OCI-LY1 (cell line): ENCODE measurements at regions not wholly inside any gene's neighbourhood (a gene's known extent, or its start where the extent isn't known, plus 50 kb on each side); places are given as distances from the start of the nearest gene placed in this dataset.

Experiments
- H2AFZ ChIP-seq: fragments of 200-600 bp; sonication (generic), shearing (Covaris generic); 2 replicates; pipeline ENCODE4 v1.6.0; 2014; ENCODE audit warnings: antibody characterized with exemption, mild to moderate bottlenecking, low read length
- H3F3A ChIP-seq: fragments of 200-600 bp; sonication (generic), shearing (Covaris generic); 2 replicates; pipeline ENCODE4 v1.6.0; 2014; ENCODE audit warnings: mild to moderate bottlenecking, antibody characterized with exemption, low read length, moderate library complexity; ENCODE audit not compliant: insufficient read depth
- H3K27ac ChIP-seq: fragments of 200-600 bp; sonication (generic); 2 replicates; pipeline ENCODE4 v1.5.1; 2014; ENCODE audit warnings: low read length, mixed run types, mild to moderate bottlenecking, low read depth; ENCODE audit not compliant: poor library complexity, severe bottlenecking
- H3K27me3 ChIP-seq: fragments of 200-600 bp; sonication (generic); 2 replicates; pipeline ENCODE4 v1.6.0; 2014; ENCODE audit warnings: antibody characterized with exemption, mild to moderate bottlenecking, low read length, moderate library complexity; ENCODE audit not compliant: insufficient read depth
- H3K36me3 ChIP-seq: fragments of 200-600 bp; sonication (generic); 2 replicates; pipeline ENCODE4 v1.6.1; 2014; ENCODE audit warnings: mild to moderate bottlenecking, antibody characterized with exemption, low read length, moderate library complexity, mixed read lengths; ENCODE audit not compliant: insufficient read depth
- H3K4me1 ChIP-seq: fragments of 200-600 bp; sonication (generic); 2 replicates; pipeline ENCODE4 v1.5.1; 2014; ENCODE audit warnings: mild to moderate bottlenecking, low read length, moderate library complexity; ENCODE audit not compliant: insufficient read depth, severe bottlenecking
- H3K4me2 ChIP-seq: fragments of 200-600 bp; sonication (generic), shearing (Covaris generic); 2 replicates; pipeline ENCODE4 v1.6.1; 2014; ENCODE audit warnings: low read length
- H3K4me3 ChIP-seq: fragments of 200-600 bp; sonication (generic); 2 replicates; pipeline ENCODE4 v1.5.1; 2014; ENCODE audit warnings: low read length, low read depth, mild to moderate bottlenecking, mixed read lengths; ENCODE audit not compliant: poor library complexity, severe bottlenecking
- H3K79me2 ChIP-seq: fragments of 200-600 bp; shearing (Covaris generic); 2 replicates; pipeline ENCODE4 v1.6.1; 2016; ENCODE audit warnings: mixed run types, low read length, mixed read lengths; ENCODE audit not compliant: insufficient read depth
- H3K9ac ChIP-seq: fragments of 200-600 bp; sonication (generic), shearing (Covaris generic); 2 replicates; pipeline ENCODE4 v1.6.1; 2014; ENCODE audit warnings: mild to moderate bottlenecking, low read length, mixed read lengths
- H3K9me2 ChIP-seq: fragments of 200-600 bp; sonication (generic), shearing (Covaris generic); 2 replicates; pipeline ENCODE4 v1.6.1; 2014; ENCODE audit warnings: low read depth, mild to moderate bottlenecking, low read length, mixed read lengths
- H3K9me3 ChIP-seq: fragments of 200-600 bp; shearing (Covaris generic); 2 replicates; pipeline ENCODE4 v1.6.1; 2014; ENCODE audit warnings: low read length, mixed read lengths
- H4K20me1 ChIP-seq: fragments of 200-600 bp; sonication (generic), shearing (Covaris generic); 2 replicates; pipeline ENCODE4 v1.6.0; 2016; ENCODE audit warnings: mild to moderate bottlenecking, low read length; ENCODE audit not compliant: insufficient read depth
- CTCF ChIP-seq: fragments of 200-600 bp; sonication (generic), shearing (Covaris generic); IDR thresholded peaks from 2 replicates; pipeline ENCODE4 v1.5.1; 2017; ENCODE audit warnings: mild to moderate bottlenecking, antibody characterized with exemption, low read length, moderate library complexity, mixed read lengths
- EZH2 ChIP-seq: fragments of 200-600 bp; sonication (generic), shearing (Covaris generic); IDR thresholded peaks from 2 replicates; pipeline ENCODE4 v1.8.0; 2017; ENCODE audit warnings: borderline replicate concordance, mixed run types, mild to moderate bottlenecking, antibody characterized with exemption, low read length, moderate library complexity, mixed read lengths

DNA sequence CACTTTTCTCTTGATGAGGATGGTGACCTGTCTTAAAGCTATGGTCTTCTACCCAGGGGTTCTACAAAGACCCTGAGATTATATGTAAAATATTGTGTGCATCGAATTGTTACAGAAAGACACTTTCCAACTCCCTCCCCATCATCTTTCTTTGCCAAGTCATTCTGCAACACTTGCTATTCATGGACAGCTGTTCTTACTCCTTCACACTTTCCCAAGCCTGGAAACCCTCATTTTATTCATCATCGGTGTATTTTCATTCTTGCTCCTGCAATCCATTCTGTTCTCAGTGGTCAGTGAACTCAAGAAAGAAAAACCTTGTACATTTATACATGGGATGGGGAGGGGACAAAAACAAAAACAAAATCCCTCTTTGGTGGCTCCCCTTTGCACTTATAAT, 90.5 kb upstream of the STXBP6 start:
- Histone ChIP-seq H3K4me1 (no peaks in the 10 kb centered on the region), H3K9me3 (no peaks in the 10 kb centered on the region), H3K9me2 (no peaks in the 10 kb centered on the region), H3K79me2 (no peaks in the 10 kb centered on the region), H3K36me3 (no peaks in the 10 kb centered on the region), H2AFZ (no peak overlapping the region), H3K27me3 (no peaks in the 10 kb centered on the region), H3K4me3 (no peak overlapping the region), H3K27ac (no peak overlapping the region), H3K4me2 (no peak overlapping the region), H4K20me1 (no peaks in the 10 kb centered on the region), H3F3A (no peaks in the 10 kb centered on the region), H3K9ac (no peak overlapping the region)
- TF ChIP-seq CTCF, result no peak
- no peak for TF ChIP-seq EZH2

GRCh38 chr14:25136811-25137210, 86.9 kb upstream of the STXBP6 start:
- Histone ChIP-seq H3K27me3 (no peaks in the 10 kb centered on the region), H3K4me3 (no peak overlapping the region), H3K79me2 (no peaks in the 10 kb centered on the region), H3K9me2 (no peaks in the 10 kb centered on the region), H3K9me3 (no peaks in the 10 kb centered on the region), H3K4me1 (no peaks in the 10 kb centered on the region), H3F3A (no peaks in the 10 kb centered on the region), H4K20me1 (no peaks in the 10 kb centered on the region), H3K9ac (no peak overlapping the region), H2AFZ (no peak overlapping the region), H3K4me2 (no peak overlapping the region), H3K36me3 (no peaks in the 10 kb centered on the region), H3K27ac (no peak overlapping the region)
- no peak for TF ChIP-seq CTCF
- no peak for TF ChIP-seq EZH2

DNA sequence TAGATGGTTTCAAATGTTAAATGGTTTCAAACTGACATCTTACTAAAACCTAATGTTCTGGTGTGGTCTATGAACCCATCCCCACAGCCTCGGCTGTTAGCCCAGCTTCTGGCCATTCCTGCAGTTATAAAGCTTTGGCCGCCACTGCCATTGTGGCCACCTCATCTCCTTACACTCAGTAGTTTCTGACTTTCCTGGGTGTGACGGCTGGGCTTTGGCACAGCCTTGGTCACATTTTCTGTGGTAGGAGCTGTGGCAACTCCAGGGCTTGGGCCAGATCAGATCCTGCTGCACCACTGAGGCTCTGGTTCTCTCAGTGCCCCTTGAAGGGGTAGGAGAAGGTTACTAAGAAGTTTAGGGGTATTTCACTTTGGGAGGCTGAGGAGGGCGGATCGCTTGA, 84.2 kb upstream of the STXBP6 start:
- TF ChIP-seq CTCF (no peak), EZH2 (no peak)
- Histone ChIP-seq H3K36me3 (no peaks in the 10 kb centered on the region), H3K9me2 (no peaks in the 10 kb centered on the region), H2AFZ (no peak overlapping the region), H3K27me3 (no peaks in the 10 kb centered on the region), H3K4me1 (no peaks in the 10 kb centered on the region), H3K9ac (no peak overlapping the region), H4K20me1 (no peaks in the 10 kb centered on the region), H3K27ac (no peak overlapping the region), H3K9me3 (no peaks in the 10 kb centered on the region), H3K4me2 (no peak overlapping the region), H3K4me3 (no peak overlapping the region), H3F3A (no peaks in the 10 kb centered on the region), H3K79me2 (no peaks in the 10 kb centered on the region)
